Ectodermal cell (in vitro differentiated cells): ENCODE measurements at regions not wholly inside any gene's neighbourhood (a gene's known extent, or its start where the extent isn't known, plus 50 kb on each side); places are given as distances from the start of the nearest gene placed in this dataset.

Experiments used
- H3K27ac ChIP-seq: 2 replicates; pipeline ENCODE4 v1.7.0; 2013; ENCODE audit warnings: mild to moderate bottlenecking, low read depth, low read length; ENCODE audit not compliant: insufficient read depth, poor library complexity, severe bottlenecking
- H3K27me3 ChIP-seq: 2 replicates; pipeline ENCODE4 v1.7.0; 2013; ENCODE audit warnings: mild to moderate bottlenecking, low read length; ENCODE audit not compliant: insufficient read depth, control insufficient read depth, poor library complexity, severe bottlenecking
- H3K36me3 ChIP-seq: one replicate; pipeline ENCODE4 v1.7.0; 2013; ENCODE audit warnings: low read length; ENCODE audit not compliant: control insufficient read depth, insufficient read depth
- H3K4me1 ChIP-seq: one replicate; pipeline ENCODE4 v1.7.0; 2013; ENCODE audit warnings: low read length; ENCODE audit not compliant: control insufficient read depth, insufficient read depth
- H3K4me3 ChIP-seq: 2 replicates; pipeline ENCODE4 v1.7.0; 2013; ENCODE audit warnings: low read depth, low read length, control low read depth; ENCODE audit not compliant: insufficient read depth
- H3K9me3 ChIP-seq: 2 replicates; pipeline ENCODE4 v1.7.0; 2013; ENCODE audit warnings: mild to moderate bottlenecking, low read length, moderate library complexity; ENCODE audit not compliant: control insufficient read depth
- WGBS, 2 experiments: methylation state at CpG; one replicate each; pipeline ENCODE4 v1.1.7; 2013; ENCODE audit warnings: missing lambda C conversion rate in 2 of 2; 5-methylcytosine and 5-hydroxymethylcytosine counted together

DNA sequence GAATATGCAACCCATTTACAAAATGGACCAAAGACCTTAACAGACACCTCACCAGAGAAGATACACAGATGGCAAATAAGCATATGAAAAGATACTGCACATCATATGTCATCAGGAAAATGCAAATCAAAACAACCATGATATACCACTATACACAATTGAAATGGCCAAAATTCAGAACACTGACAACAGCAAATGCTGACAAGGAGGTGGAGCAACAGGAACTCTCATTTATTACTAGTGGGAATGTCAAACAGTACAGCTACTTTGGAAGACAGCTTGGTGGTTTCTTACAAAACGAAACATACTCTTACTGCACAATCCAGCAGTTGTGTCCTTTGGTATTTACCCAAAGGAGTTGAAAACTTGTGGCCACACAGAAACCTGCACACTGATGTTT is 50.0 kb upstream of the PCGF5 start:
- Histone ChIP-seq H3K4me3 (no peak overlapping the region), H3K36me3 (no peaks in the 10 kb centered on the region), H3K4me1 (no peaks in the 10 kb centered on the region), H3K9me3 (no peaks in the 10 kb centered on the region), H3K27me3 (peaks cover 30% of the 10 kb centered on the region), H3K27ac (no peak overlapping the region)
- WGBS, 2 experiments, result 87 to 94% methylated on average over 1 of the region's 1 CpG
